CD8-positive, alpha-beta memory T cell (primary cell): ENCODE measurements at regions not wholly inside any gene's neighbourhood (a gene's known extent, or its start where the extent isn't known, plus 50 kb on each side); places are given as distances from the start of the nearest gene placed in this dataset.
A peak's percentile ranks its signal among the peaks of the same experiment; 100 is the strongest.

ENCODE experiments used
- CTCF ChIA-PET: fragments of 350-600 bp; sonication (Branson Sonifier 250); formaldehyde crosslinking; loops from one replicate; lab custom pipeline; 2021; ENCODE audit warnings: antibody characterized with exemption; lab: Charles Lee
- POLR2A ChIA-PET: fragments of 350-600 bp; sonication (Branson Sonifier 250); formaldehyde crosslinking; loops from one replicate; lab custom pipeline; 2021; ENCODE audit warnings: antibody characterized with exemption; lab: Charles Lee
- DNase-seq, 5 donors: peaks; one replicate each; pipeline versions ENCODE4 v3.0.0 to v3.0.0-alpha.2; 2020 to 2022; ENCODE audit warnings: mixed read lengths in 1 of 5
- H3K27ac ChIP-seq: one replicate; pipeline ENCODE4 v1.7.0; 2013; ENCODE audit warnings: low read depth, mild to moderate bottlenecking, low read length, moderate library complexity
- H3K27me3 ChIP-seq: 2 replicates; pipeline ENCODE4 v1.7.0; 2013; ENCODE audit warnings: low read length, mild to moderate bottlenecking; ENCODE audit not compliant: insufficient read depth, poor library complexity, severe bottlenecking
- H3K36me3 ChIP-seq: 2 replicates; pipeline ENCODE4 v1.7.0; 2013; ENCODE audit warnings: mild to moderate bottlenecking, low read length, moderate library complexity; ENCODE audit not compliant: insufficient read depth
- H3K4me1 ChIP-seq: 2 replicates; pipeline ENCODE4 v1.7.0; 2013; ENCODE audit warnings: mild to moderate bottlenecking, low read length, moderate library complexity; ENCODE audit not compliant: insufficient read depth
- H3K4me3 ChIP-seq: 2 replicates; pipeline ENCODE4 v1.7.0; 2013; ENCODE audit warnings: mild to moderate bottlenecking, low read length
- H3K9me3 ChIP-seq: 2 replicates; pipeline ENCODE4 v1.7.0; 2013; ENCODE audit warnings: mild to moderate bottlenecking, low read length
- H3K27ac Mint-ChIP-seq, 8 donors: one replicate each; pipeline ENCODE4 v1.8.0; 2020 to 2021; ENCODE audit warnings: mixed read lengths in 8 of 8, mild to moderate bottlenecking in 6 of 8, inconsistent platforms in 3 of 8, moderate library complexity in 3 of 8
- H3K27me3 Mint-ChIP-seq, 2 donors: one replicate each; pipeline ENCODE4 v1.8.0; 2020 to 2021; ENCODE audit warnings: mixed read lengths in 2 of 2, mild to moderate bottlenecking in 1 of 2, moderate library complexity in 1 of 2
- H3K36me3 Mint-ChIP-seq, 3 donors: one replicate each; pipeline ENCODE4 v1.8.0; 2020 to 2021; ENCODE audit warnings: mixed read lengths in 3 of 3, inconsistent platforms in 1 of 3, mild to moderate bottlenecking in 1 of 3
- H3K4me1 Mint-ChIP-seq, 3 donors: one replicate each; pipeline ENCODE4 v1.8.0; 2020 to 2021; ENCODE audit warnings: mixed read lengths in 3 of 3, inconsistent platforms in 1 of 3, mild to moderate bottlenecking in 1 of 3
- H3K4me3 Mint-ChIP-seq, 7 donors: one replicate each; pipeline ENCODE4 v1.8.0; 2020 to 2021; ENCODE audit warnings: mixed read lengths in 7 of 7, mild to moderate bottlenecking in 6 of 7, moderate library complexity in 4 of 7, inconsistent platforms in 2 of 7
- H3K9me3 Mint-ChIP-seq, 5 donors: one replicate each; pipeline ENCODE4 v1.8.0; 2020 to 2022; ENCODE audit warnings: mixed read lengths in 5 of 5, mild to moderate bottlenecking in 3 of 5, moderate library complexity in 2 of 5, inconsistent platforms in 1 of 5

- DNase-seq: no peak
- Mint-ChIP-seq H3K27me3 (peaks cover 26 to 27% of the 10 kb centered on the region in 2 donors), H3K36me3 (no peaks in the 10 kb centered on the region), H3K27ac (no peak overlapping the region), H3K4me3 (no peak overlapping the region), H3K4me1 (peaks cover 3 to 10% (median 8%) of the 10 kb centered on the region in 3 donors), H3K9me3 (no peaks in the 10 kb centered on the region)
- ChIA-PET POLR2A (no interaction called here), CTCF (interaction anchor here (1.4 kb wide), 1 partner anchor 13 kb away, joined by 3 read pairs; no protein-coding TSS in a partner anchor)
- Histone ChIP-seq H3K27ac (no peak overlapping the region), H3K4me3 (no peak overlapping the region), H3K4me1 (no peaks in the 10 kb centered on the region), H3K36me3 (no peaks in the 10 kb centered on the region), H3K27me3 (no peaks in the 10 kb centered on the region), H3K9me3 (no peaks in the 10 kb centered on the region)
Observed at GRCh38 chr2:6785493-6785892, 80.2 kb downstream of the CMPK2 start.

DNA sequence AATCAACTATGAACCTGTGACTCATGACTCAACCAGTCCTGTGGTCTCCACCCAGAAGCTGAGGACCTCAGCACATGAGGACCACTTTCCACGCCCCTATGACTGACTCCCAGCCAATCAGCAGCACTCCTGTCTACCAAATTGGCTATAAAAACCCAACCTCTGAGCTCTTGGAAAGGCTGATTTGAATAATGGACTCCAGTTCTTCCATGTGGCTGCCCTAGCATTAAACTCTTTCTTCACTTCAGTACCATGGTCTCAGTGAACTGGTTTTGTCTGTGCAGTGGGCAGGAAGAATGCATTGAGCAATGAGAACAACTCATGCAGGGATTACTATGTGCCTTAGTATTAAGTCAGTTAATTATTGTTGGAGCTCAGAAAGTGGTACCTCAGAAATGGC is 78.3 kb downstream of the CMPK2 start:
- Histone ChIP-seq H3K4me3 (no peak overlapping the region), H3K27ac (no peak overlapping the region), H3K4me1 (no peaks in the 10 kb centered on the region), H3K9me3 (no peaks in the 10 kb centered on the region), H3K36me3 (no peaks in the 10 kb centered on the region), H3K27me3 (no peaks in the 10 kb centered on the region)
- no peak for DNase-seq
- no peaks in the 10 kb centered on the region for H3K36me3 Mint-ChIP-seq
- H3K4me3 Mint-ChIP-seq: no peak overlapping the region
- ChIA-PET POLR2A (no interaction called here), CTCF (interaction anchor here (1.4 kb wide), 1 partner anchor 15 kb away, joined by 4 read pairs; no protein-coding TSS in a partner anchor)
- no peak overlapping the region for H3K27ac Mint-ChIP-seq
- H3K9me3 Mint-ChIP-seq: no peaks in the 10 kb centered on the region
- no peaks in the 10 kb centered on the region for H3K4me1 Mint-ChIP-seq
- peaks cover 28 to 33% of the 10 kb centered on the region in 2 donors for H3K27me3 Mint-ChIP-seq

GRCh38 chr2:6788614-6789013 is 77.1 kb downstream of the CMPK2 start:
- CTCF ChIA-PET: no interaction called here
- Mint-ChIP-seq H3K9me3 (no peaks in the 10 kb centered on the region), H3K4me3 (no peak overlapping the region), H3K36me3 (no peaks in the 10 kb centered on the region), H3K4me1 (no peaks in the 10 kb centered on the region), H3K27me3 (peaks cover 28 to 33% of the 10 kb centered on the region in 2 donors), H3K27ac (peak overlapping the region in 1 of 8 donors; percentile 58)
- H3K4me1 ChIP-seq: no peaks in the 10 kb centered on the region
- H3K36me3 ChIP-seq: no peaks in the 10 kb centered on the region
- no peak for DNase-seq
- POLR2A ChIA-PET: no interaction called here
- H3K27ac ChIP-seq: no peak overlapping the region
- no peaks in the 10 kb centered on the region for H3K9me3 ChIP-seq
- H3K27me3 ChIP-seq: no peaks in the 10 kb centered on the region
- no peak overlapping the region for H3K4me3 ChIP-seq

- Mint-ChIP-seq H3K36me3 (no peaks in the 10 kb centered on the region), H3K27me3 (peaks cover 28 to 33% of the 10 kb centered on the region in 2 donors), H3K4me1 (no peaks in the 10 kb centered on the region), H3K27ac (no peak overlapping the region), H3K4me3 (no peak overlapping the region), H3K9me3 (no peaks in the 10 kb centered on the region)
- no peak overlapping the region for H3K27ac ChIP-seq
- H3K4me3 ChIP-seq: no peak overlapping the region
- DNase-seq: no peak
- ChIA-PET POLR2A (no interaction called here), CTCF (no interaction called here)
- H3K27me3 ChIP-seq: no peaks in the 10 kb centered on the region
- H3K36me3 ChIP-seq: no peaks in the 10 kb centered on the region
- no peaks in the 10 kb centered on the region for H3K4me1 ChIP-seq
- no peaks in the 10 kb centered on the region for H3K9me3 ChIP-seq
Observed at GRCh38 chr2:6789559-6790138, 76.1 kb downstream of the CMPK2 start.

GRCh38 chr2:6791682-6792081 is 74.0 kb downstream of the CMPK2 start:
- no peak overlapping the region for H3K27ac Mint-ChIP-seq
- Histone ChIP-seq H3K4me3 (no peak overlapping the region), H3K27me3 (no peaks in the 10 kb centered on the region), H3K9me3 (no peaks in the 10 kb centered on the region), H3K27ac (no peak overlapping the region), H3K36me3 (no peaks in the 10 kb centered on the region), H3K4me1 (no peaks in the 10 kb centered on the region)
- H3K27me3 Mint-ChIP-seq: peaks cover 28 to 36% of the 10 kb centered on the region in 2 donors
- H3K4me3 Mint-ChIP-seq: no peak overlapping the region
- H3K36me3 Mint-ChIP-seq: no peaks in the 10 kb centered on the region
- H3K9me3 Mint-ChIP-seq: no peaks in the 10 kb centered on the region
- DNase-seq: no peak
- ChIA-PET CTCF (no interaction called here), POLR2A (no interaction called here)
- H3K4me1 Mint-ChIP-seq: no peaks in the 10 kb centered on the region

GRCh38 chr2:6792883-6793282 is 72.8 kb downstream of the CMPK2 start:
- Mint-ChIP-seq H3K4me1 (no peaks in the 10 kb centered on the region), H3K4me3 (no peak overlapping the region), H3K27me3 (peaks cover 25 to 32% of the 10 kb centered on the region in 2 donors), H3K27ac (no peak overlapping the region), H3K36me3 (no peaks in the 10 kb centered on the region), H3K9me3 (no peaks in the 10 kb centered on the region)
- Histone ChIP-seq H3K27me3 (no peaks in the 10 kb centered on the region), H3K36me3 (no peaks in the 10 kb centered on the region), H3K4me1 (no peaks in the 10 kb centered on the region), H3K27ac (no peak overlapping the region), H3K9me3 (no peaks in the 10 kb centered on the region), H3K4me3 (no peak overlapping the region)
- no peak for DNase-seq
- ChIA-PET POLR2A (no interaction called here), CTCF (no interaction called here)

DNA sequence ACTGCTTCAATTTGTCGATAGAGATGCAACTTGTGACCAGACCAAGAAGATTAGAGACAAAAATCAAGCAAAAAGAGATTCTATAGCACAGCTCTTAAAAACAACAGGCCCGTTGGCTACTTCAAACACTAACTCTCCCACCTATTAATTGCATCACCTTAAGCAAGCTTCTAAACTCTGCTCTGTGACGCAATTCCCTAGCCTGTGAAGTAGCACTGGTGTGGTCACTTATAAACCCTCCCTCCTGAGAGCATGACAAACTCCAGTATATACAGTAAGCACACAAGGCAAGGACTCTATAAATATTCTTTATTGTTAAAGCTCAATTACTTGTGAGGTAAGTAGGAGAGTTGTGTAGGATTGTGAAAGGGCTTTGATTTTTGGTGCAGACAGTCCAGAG is 72.3 kb downstream of the CMPK2 start:
- H3K4me1 ChIP-seq: no peaks in the 10 kb centered on the region
- no peak overlapping the region for H3K27ac ChIP-seq
- DNase-seq: no peak
- H3K4me3 ChIP-seq: no peak overlapping the region
- Mint-ChIP-seq H3K4me1 (no peaks in the 10 kb centered on the region), H3K4me3 (no peak overlapping the region), H3K9me3 (no peaks in the 10 kb centered on the region), H3K36me3 (no peaks in the 10 kb centered on the region), H3K27me3 (peaks cover 22 to 30% of the 10 kb centered on the region in 2 donors), H3K27ac (no peak overlapping the region)
- no peaks in the 10 kb centered on the region for H3K36me3 ChIP-seq
- POLR2A ChIA-PET: no interaction called here
- CTCF ChIA-PET: no interaction called here
- no peaks in the 10 kb centered on the region for H3K9me3 ChIP-seq
- H3K27me3 ChIP-seq: no peaks in the 10 kb centered on the region

DNA sequence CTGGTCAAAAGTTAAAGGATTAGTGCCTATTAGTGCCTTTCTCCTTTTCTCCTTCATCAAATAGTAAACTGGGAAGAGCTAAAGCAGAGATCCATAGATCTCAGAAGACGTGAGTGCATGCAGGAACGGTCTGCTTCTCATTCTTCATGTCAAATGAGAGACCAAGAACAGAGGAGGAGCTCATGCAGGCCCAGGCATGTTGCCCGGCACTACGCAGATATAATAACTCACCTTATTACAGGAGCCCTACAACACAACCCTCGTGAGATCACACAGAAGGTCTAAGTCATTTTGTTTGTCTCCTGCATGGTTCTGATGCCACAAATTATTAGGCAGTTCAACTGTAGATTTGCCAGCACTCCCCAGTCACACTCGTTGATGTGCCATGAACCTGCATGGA is 71.8 kb downstream of the CMPK2 start:
- Mint-ChIP-seq H3K4me3 (no peak overlapping the region), H3K27me3 (peaks cover 20 to 29% of the 10 kb centered on the region in 2 donors), H3K36me3 (no peaks in the 10 kb centered on the region), H3K9me3 (no peaks in the 10 kb centered on the region), H3K27ac (no peak overlapping the region), H3K4me1 (no peaks in the 10 kb centered on the region)
- H3K9me3 ChIP-seq: no peaks in the 10 kb centered on the region
- H3K4me1 ChIP-seq: no peaks in the 10 kb centered on the region
- no peak for DNase-seq
- POLR2A ChIA-PET: no interaction called here
- H3K27ac ChIP-seq: no peak overlapping the region
- H3K27me3 ChIP-seq: no peaks in the 10 kb centered on the region
- CTCF ChIA-PET: interaction anchor here (0.6 kb wide), 1 partner anchor 29 kb away, joined by 3 read pairs; no protein-coding TSS in a partner anchor
- no peaks in the 10 kb centered on the region for H3K36me3 ChIP-seq
- H3K4me3 ChIP-seq: no peak overlapping the region
